HPDE6-E6E7 (cell line): ENCODE measurements at regions not wholly inside any gene's neighbourhood (a gene's known extent, or its start where the extent isn't known, plus 50 kb on each side); places are given as distances from the start of the nearest gene placed in this dataset.

Experiments used
- DNase-seq: peaks from one replicate; pipeline ENCODE4 v3.0.0; 2011; ENCODE audit warnings: missing footprints; ENCODE audit errors: extremely low spot score

DNA sequence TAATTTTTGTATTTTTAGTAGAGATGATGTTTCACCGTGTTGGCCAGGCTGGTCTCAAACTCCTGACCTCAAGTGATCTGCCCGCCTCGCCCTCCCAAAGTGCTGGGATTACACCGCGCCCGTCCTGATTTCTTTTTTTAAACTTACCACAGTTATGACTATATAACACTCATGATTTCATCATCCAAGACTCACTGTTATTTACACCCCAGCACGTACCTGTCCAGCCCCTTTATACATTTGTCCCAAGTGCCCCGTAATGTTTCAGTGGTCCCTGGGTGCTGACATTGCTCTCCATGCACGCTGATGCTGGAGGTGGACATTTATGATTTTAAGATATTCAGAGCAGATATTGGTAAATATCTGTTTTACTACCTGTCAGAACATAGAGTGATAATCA lies 219.9 kb upstream of the GMDS start:
- no peak for DNase-seq

- DNase-seq: no peak
These were observed 219.2 kb upstream of the GMDS start for GRCh38 chr6:2464641-2465040.

DNA sequence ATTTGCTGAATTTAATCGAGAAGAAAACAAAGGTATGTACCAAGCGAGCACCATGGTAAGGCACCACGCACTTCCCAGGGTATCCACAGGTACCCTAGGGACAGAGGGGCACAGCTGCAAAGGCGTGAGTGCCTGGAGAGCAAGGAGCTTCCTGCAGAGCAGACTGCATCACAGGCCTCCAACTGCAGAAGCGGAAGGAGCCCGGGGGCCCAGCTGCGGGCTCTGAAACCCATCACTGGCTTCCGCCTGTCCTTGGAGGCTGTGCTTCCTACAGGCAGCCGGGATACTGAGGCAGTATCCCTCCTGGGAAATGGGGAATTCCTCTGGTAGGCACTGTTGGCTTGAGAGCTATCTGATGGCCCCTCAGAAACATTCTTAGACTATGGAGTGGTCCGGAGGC lies 217.4 kb upstream of the GMDS start:
- DNase-seq: no peak

GRCh38 chr6:2460216-2460745 lies 214.9 kb upstream of the GMDS start:
- DNase-seq: no peak

GRCh38 chr6:2454180-2454579 lies 208.8 kb upstream of the GMDS start:
- no peak for DNase-seq

- no peak for DNase-seq
These were observed 205.1 kb upstream of the GMDS start for GRCh38 chr6:2450546-2450945.

GRCh38 chr6:2449572-2449940 lies 204.2 kb upstream of the GMDS start:
- no peak for DNase-seq

GRCh38 chr6:2448826-2449571 lies 203.6 kb upstream of the GMDS start:
- peak; percentile 43 for DNase-seq

DNA sequence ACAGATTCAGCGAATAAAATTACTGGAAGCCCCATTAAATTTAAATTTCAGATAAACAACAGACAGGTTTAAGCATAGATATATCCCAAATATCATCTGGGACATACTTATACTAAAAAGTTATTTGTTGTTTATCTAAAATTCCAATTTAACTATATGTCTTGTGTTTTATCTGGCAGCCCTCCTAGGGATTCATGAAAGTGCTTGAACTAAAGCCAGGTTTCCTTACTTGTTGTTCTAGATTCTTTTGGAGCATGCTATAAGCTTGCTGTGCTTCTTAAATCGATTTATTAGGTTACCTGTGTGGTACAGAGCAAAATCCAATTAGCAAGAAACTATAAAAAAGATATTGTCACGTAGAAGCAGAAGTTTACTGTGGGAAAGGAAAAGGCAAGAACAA lies 202.5 kb upstream of the GMDS start:
- DNase-seq: no peak

- no peak for DNase-seq
These were observed 202.0 kb upstream of the GMDS start for GRCh38 chr6:2447318-2447920.

- no peak for DNase-seq
These were observed 196.4 kb upstream of the GMDS start for GRCh38 chr6:2441601-2442475.

GRCh38 chr6:2440516-2440915 lies 195.1 kb upstream of the GMDS start:
- no peak for DNase-seq

GRCh38 chr6:2439632-2440031 lies 194.2 kb upstream of the GMDS start:
- DNase-seq: no peak

- no peak for DNase-seq
These were observed 193.7 kb upstream of the GMDS start for GRCh38 chr6:2439082-2439481.

DNA sequence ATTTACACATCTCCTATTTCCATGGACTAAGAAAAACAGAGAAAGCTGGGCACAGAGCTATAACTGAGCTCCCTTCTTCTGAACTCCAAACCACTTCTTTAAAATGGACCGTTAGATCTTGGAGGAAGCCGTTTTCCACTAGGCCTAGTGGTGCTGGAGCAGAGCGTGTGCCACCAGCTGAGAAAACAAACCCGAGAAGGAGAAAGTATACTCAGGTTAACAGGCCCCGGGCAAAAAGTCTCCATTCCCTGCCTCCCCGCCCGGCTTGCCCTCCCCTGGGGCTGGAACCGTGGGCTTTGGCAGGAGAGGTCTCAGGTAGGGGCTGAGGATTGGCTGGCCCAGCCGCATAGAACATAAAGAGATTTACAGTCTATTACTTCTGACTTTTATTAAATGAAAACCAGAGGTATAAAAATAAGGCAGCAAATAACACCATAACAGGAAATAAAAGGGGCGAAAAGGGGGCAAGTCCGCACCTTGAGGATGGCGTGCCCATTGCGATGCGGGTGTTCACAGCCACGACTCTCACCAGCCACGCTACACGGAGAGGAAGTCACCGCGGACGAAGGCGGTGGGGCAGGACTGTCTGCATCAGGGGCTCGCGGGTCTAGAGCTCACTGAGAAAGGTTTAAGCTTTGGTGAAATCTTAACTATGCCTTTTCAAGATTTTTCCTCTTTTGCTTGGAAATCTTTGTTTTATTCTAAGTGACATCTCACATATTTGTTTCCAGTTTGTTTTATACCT lies 191.2 kb upstream of the GMDS start:
- no peak for DNase-seq

- DNase-seq: no peak
These were observed 189.9 kb upstream of the GMDS start for GRCh38 chr6:2435323-2435722.

GRCh38 chr6:2434912-2435311 lies 189.5 kb upstream of the GMDS start:
- DNase-seq: no peak

DNA sequence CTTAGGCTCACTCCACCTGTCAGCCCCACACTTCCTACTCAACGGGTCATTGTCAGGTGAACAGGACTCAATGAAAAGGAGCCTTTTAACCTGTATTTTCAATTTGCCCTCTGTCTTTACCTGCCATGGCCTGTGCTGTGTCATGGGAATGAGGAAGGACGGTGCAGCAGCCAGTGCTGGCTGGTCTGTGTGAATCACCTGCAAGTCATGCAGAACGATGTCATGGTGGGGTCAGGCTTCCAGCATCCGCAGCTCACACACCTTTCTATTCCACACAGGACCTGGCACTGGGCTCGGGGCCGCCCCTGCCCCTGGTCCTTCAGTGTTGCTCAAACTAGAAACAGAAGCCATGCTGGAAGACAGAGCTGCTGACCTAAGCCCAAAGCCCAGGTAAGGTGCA lies 188.7 kb upstream of the GMDS start:
- DNase-seq: peak; percentile 95

DNA sequence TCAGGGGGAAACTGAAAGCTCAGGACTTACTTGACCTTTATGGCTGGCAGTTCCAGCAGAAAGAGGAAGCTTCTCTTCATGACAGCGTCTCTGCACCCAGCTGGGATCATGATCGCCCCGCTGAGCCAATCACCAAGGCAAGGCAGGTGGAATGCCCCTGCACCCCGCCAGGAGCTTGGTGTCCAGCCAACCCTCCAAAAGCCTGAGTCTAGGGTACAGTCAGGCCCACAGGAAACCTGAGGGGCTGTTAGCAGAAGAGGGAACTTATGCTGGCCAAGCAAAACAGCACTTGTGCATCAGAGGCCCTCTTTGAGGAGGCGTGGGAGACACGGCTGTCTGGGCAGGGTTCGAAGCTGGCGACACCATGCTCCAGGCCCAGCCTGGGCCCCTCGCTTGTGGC lies 188.3 kb upstream of the GMDS start:
- DNase-seq: no peak

DNA sequence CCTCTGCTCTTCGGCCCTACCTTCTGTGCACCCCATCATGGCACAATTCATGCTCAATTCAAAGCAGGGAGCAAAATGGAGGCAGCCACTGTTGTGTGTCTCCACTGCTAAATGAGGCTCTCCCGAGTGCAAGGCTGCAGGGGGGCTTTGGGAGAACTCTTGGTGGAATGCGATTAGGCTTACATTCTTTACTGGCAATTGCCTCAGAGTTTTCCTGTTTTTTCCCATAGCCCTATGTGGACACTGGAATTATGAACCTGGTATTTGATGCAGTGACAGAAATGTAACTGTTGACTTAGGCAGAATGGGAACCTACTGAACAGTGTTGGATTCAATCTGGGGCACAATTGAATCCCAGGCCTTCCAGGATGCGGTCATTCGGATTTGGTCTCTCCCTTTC lies 187.9 kb upstream of the GMDS start:
- no peak for DNase-seq

DNA sequence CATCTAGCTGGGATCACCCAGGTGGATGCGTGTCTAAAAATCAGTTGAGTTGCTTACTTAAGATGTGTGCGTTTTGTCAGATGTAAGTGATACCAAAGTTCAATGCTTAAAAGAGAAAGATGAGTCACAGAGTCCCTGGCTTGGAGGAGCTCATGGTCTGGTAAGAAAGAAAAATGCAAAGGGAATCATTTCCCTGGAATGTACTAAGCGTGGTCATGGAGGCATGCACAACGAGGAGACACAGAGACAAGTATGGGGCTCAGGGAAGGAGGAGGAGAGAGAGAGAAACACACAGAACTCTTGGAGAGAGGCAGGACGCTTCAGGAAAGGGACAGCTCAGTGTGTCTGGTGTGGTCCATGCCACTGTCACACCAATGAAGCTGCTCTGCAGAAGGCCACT lies 186.9 kb upstream of the GMDS start:
- peak; percentile 68 for DNase-seq

DNA sequence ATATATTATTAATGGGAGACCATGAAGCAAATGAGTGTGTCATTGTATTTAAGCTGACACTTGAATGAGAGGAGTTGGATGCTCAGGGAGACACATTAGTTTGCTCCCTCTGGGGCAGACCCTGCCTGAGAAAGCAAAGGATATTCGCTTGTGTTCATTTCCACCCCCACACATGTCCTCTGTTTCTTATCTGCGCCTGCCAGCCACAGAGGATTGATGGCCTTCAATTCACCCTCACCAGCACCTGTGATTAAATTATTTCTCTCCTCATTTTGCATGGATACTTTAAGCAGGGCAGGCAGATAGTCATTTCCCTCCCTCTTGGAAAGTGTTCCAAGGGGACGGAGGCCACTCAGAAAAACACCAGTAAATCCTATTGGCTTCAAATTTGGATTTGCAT lies 185.2 kb upstream of the GMDS start:
- no peak for DNase-seq
